AG04450 (cell line): ENCODE measurements at regions not wholly inside any gene's neighbourhood (a gene's known extent, or its start where the extent isn't known, plus 50 kb on each side); places are given as distances from the start of the nearest gene placed in this dataset.

Experiments used
- CTCF ChIA-PET: fragments of 300-600, 350-600 bp; formaldehyde crosslinking; extraction: SDS; loops from one replicate; lab custom pipeline; 2022; ENCODE audit warnings: antibody characterized with exemption, inconsistent platforms; lab: Charles Lee
- POLR2A ChIA-PET: fragments of 350-600 bp; formaldehyde crosslinking; extraction: SDS; loops from one replicate; lab custom pipeline; 2021; ENCODE audit warnings: antibody characterized with exemption, inconsistent platforms; lab: Yijun Ruan, JAX
- DNase-seq: peaks from one replicate; pipeline ENCODE4 v3.0.0-alpha.2; 2011; ENCODE audit warnings: low read depth, low spot score
- H3K27ac ChIP-seq: one replicate; pipeline ENCODE4 v1.5.1; 2012; ENCODE audit warnings: low read depth, low read length, control low read depth
- H3K27me3 ChIP-seq: one replicate; pipeline ENCODE4 v1.6.0; 2012; ENCODE audit warnings: low read length; ENCODE audit not compliant: control insufficient read depth, insufficient read depth
- H3K4me3 ChIP-seq: 2 replicates; pipeline ENCODE4 v1.5.1; 2011; ENCODE audit warnings: mild to moderate bottlenecking, low read depth, low read length, control low read depth
- H3K9me3 ChIP-seq: 2 replicates; pipeline ENCODE4 v1.5.1; 2012; ENCODE audit warnings: low read length; ENCODE audit not compliant: control insufficient read depth, insufficient read depth
- CTCF ChIP-seq: IDR thresholded peaks from 2 replicates; pipeline ENCODE4 v1.5.1; 2011; ENCODE audit warnings: low read depth, low read length, control low read depth, inconsistent platforms

- Histone ChIP-seq H3K9me3 (no peaks in the 10 kb centered on the region), H3K27ac (no peak overlapping the region), H3K4me3 (no peak overlapping the region), H3K27me3 (peaks cover 5% of the 10 kb centered on the region)
- ChIA-PET POLR2A (no interaction called here), CTCF (no interaction called here)
- no peak for DNase-seq
- TF ChIP-seq CTCF = no peak
Measured at GRCh38 chr15:77557564-77557963, 75.1 kb downstream of the LINGO1 start.

GRCh38 chr15:77557144-77557543, 75.6 kb downstream of the LINGO1 start:
- Histone ChIP-seq H3K27me3 (peaks cover 6% of the 10 kb centered on the region), H3K27ac (no peak overlapping the region), H3K9me3 (no peaks in the 10 kb centered on the region), H3K4me3 (no peak overlapping the region)
- ChIA-PET POLR2A (no interaction called here), CTCF (no interaction called here)
- no peak for TF ChIP-seq CTCF
- DNase-seq = no peak

- POLR2A ChIA-PET = no interaction called here
- no peak overlapping the region for H3K4me3 ChIP-seq
- no peak overlapping the region for H3K27ac ChIP-seq
- H3K9me3 ChIP-seq = no peaks in the 10 kb centered on the region
- no peak for TF ChIP-seq CTCF
- no peak for DNase-seq
- H3K27me3 ChIP-seq = peaks cover 6% of the 10 kb centered on the region
- CTCF ChIA-PET = no interaction called here
Measured at GRCh38 chr15:77556622-77557021, 76.1 kb downstream of the LINGO1 start.

GRCh38 chr15:77555232-77555631, 77.5 kb downstream of the LINGO1 start:
- CTCF ChIA-PET = interaction anchor here (1.3 to 1.8 kb wide), 2 partner anchors 12 to 78 kb away, joined by 4 to 10 read pairs; no protein-coding TSS in a partner anchor
- H3K27me3 ChIP-seq = peaks cover 6% of the 10 kb centered on the region
- POLR2A ChIA-PET = no interaction called here
- no peak overlapping the region for H3K27ac ChIP-seq
- no peak for TF ChIP-seq CTCF
- no peaks in the 10 kb centered on the region for H3K9me3 ChIP-seq
- H3K4me3 ChIP-seq = no peak overlapping the region
- DNase-seq = no peak

- TF ChIP-seq CTCF = no peak
- Histone ChIP-seq H3K9me3 (no peaks in the 10 kb centered on the region), H3K4me3 (no peak overlapping the region), H3K27ac (no peak overlapping the region), H3K27me3 (peaks cover 6% of the 10 kb centered on the region)
- CTCF ChIA-PET = interaction anchor here (0.8 to 1.8 kb wide), 2 partner anchors 11 to 79 kb away, joined by 3 to 10 read pairs; no protein-coding TSS in a partner anchor
- DNase-seq = no peak
- POLR2A ChIA-PET = no interaction called here
Measured at GRCh38 chr15:77554306-77555080, 78.2 kb downstream of the LINGO1 start.
